HCT116 (cell line): ENCODE measurements at regions not wholly inside any gene's neighbourhood (a gene's known extent, or its start where the extent isn't known, plus 50 kb on each side); places are given as distances from the start of the nearest gene placed in this dataset.

Source experiments
- ATAC-seq: fragments of 200-7000 bp; cut with Tn5 transposase; 2 replicates; pipeline ENCODE4 v1.9.1; 2020; ENCODE audit warnings: mild to moderate bottlenecking, moderate library complexity
- BruUV-seq: library from RNA; stranded (reverse); fragments of 400-500 nt; replicated peaks from 2 replicates; lab custom pipeline; 2021; lab: Mats Ljungman, UMichigan
- CTCF ChIA-PET: fragments of 300-600 bp; sonication (Branson Sonifier 250); formaldehyde crosslinking; loops from one replicate; lab custom pipeline; 2021; ENCODE audit warnings: antibody characterized with exemption; lab: Charles Lee
- POLR2A ChIA-PET: fragments of 300-600, 350-600 bp; sonication (Branson Sonifier 250); formaldehyde crosslinking; loops from one replicate; lab custom pipeline; 2021; ENCODE audit warnings: antibody characterized with exemption; lab: Charles Lee
- RAD21 ChIA-PET, 2 experiments: fragments of 300-600 bp; sonication (Branson Sonifier 250); formaldehyde crosslinking; loops; one replicate each; lab custom pipeline; 2023; ENCODE audit warnings: low total read pairs in 2 of 2; ENCODE audit not compliant: uncharacterized antibody in 2 of 2, unreplicated experiment in 2 of 2, low non-redundant PET in 1 of 2; lab: Charles Lee
- DNase-seq: peaks from one replicate; pipeline ENCODE4 v3.0.0-alpha.2; 2010; ENCODE audit warnings: low read depth, low spot score
- H2AFZ ChIP-seq: fragments of 200-600 bp; shearing (Covaris generic), sonication (generic); 2 replicates; pipeline ENCODE4 v1.6.1; 2017; ENCODE audit warnings: low read depth, mixed run types, mixed read lengths, antibody characterized with exemption, low read length; ENCODE audit not compliant: poor library complexity, severe bottlenecking
- H3K27ac ChIP-seq: 2 replicates; pipeline ENCODE4 v1.5.1; 2012; ENCODE audit warnings: low read depth, low read length
- H3K27me3 ChIP-seq: fragments of 200-600 bp; sonication (generic); 2 replicates; pipeline ENCODE4 v1.6.1; 2016; ENCODE audit warnings: mixed run types, low read length, mixed read lengths; ENCODE audit not compliant: insufficient read depth
- H3K36me3 ChIP-seq, 2 experiments: fragments of 200-500 bp in 1 of 2; fragments of 200-600 bp in 1 of 2; sonication (Bioruptor generic) in 1 of 2; sonication (generic) in 1 of 2; 2 replicates each; pipeline versions ENCODE4 v1.5.1 to v1.6.1; 2014 to 2016; ENCODE audit warnings: low read length in 2 of 2, inconsistent platforms in 1 of 2, mixed read lengths in 1 of 2, mixed run types in 1 of 2; ENCODE audit not compliant: insufficient read depth in 2 of 2, control insufficient read depth in 1 of 2
- H3K4me1 ChIP-seq, 2 experiments: fragments of 200-600 bp in 1 of 2; sonication (generic) in 1 of 2; 2 replicates each; pipeline versions ENCODE4 v1.5.1 to v1.6.1; 2012 to 2017; ENCODE audit warnings: low read length in 2 of 2, inconsistent platforms in 1 of 2, mild to moderate bottlenecking in 1 of 2, mixed read lengths in 1 of 2, mixed run types in 1 of 2, moderate library complexity in 1 of 2; ENCODE audit not compliant: insufficient read depth in 2 of 2, control insufficient read depth in 1 of 2
- H3K4me2 ChIP-seq: fragments of 200-600 bp; sonication (generic); 2 replicates; pipeline ENCODE4 v1.6.1; 2017; ENCODE audit warnings: mixed run types, low read length, mixed read lengths
- H3K4me3 ChIP-seq, 2 experiments: fragments of 200-600 bp in 1 of 2; sonication (generic) in 1 of 2; replicated peaks in 1 of 2; 2 replicates each; pipeline ENCODE4 v1.5.1; 2011 to 2016; ENCODE audit warnings: low read length in 2 of 2, control low read depth in 1 of 2, low read depth in 1 of 2, mild to moderate bottlenecking in 1 of 2, mixed read lengths in 1 of 2, mixed run types in 1 of 2
- H3K79me2 ChIP-seq: fragments of 200-600 bp; sonication (generic); 2 replicates; pipeline ENCODE4 v1.6.1; 2017; ENCODE audit warnings: mild to moderate bottlenecking, mixed run types, low read length, moderate library complexity, mixed read lengths; ENCODE audit not compliant: insufficient read depth
- H3K9ac ChIP-seq: fragments of 200-600 bp; sonication (generic); 2 replicates; pipeline ENCODE4 v1.6.1; 2016; ENCODE audit warnings: low read length, mixed read lengths
- H3K9me2 ChIP-seq: fragments of 200-600 bp; sonication (generic), shearing (Covaris generic); 2 replicates; pipeline ENCODE4 v1.6.1; 2017; ENCODE audit warnings: mixed run types, mild to moderate bottlenecking, moderate library complexity; ENCODE audit not compliant: insufficient read depth
- H3K9me3 ChIP-seq, 2 experiments: fragments of 200-500 bp in 1 of 2; fragments of 200-600 bp in 1 of 2; sonication (Bioruptor generic) in 1 of 2; sonication (generic) in 1 of 2; 2 replicates each; pipeline ENCODE4 v1.6.1; 2014 to 2017; ENCODE audit warnings: low read length in 2 of 2, mixed read lengths in 2 of 2, inconsistent platforms in 1 of 2, low read depth in 1 of 2, mild to moderate bottlenecking in 1 of 2, mixed run types in 1 of 2, moderate library complexity in 1 of 2; ENCODE audit not compliant: control insufficient read depth in 1 of 2, insufficient read depth in 1 of 2
- H4K20me1 ChIP-seq: fragments of 200-600 bp; sonication (generic), shearing (Covaris generic); 2 replicates; pipeline ENCODE4 v1.6.1; 2017; ENCODE audit warnings: mixed run types, mild to moderate bottlenecking, moderate library complexity; ENCODE audit not compliant: insufficient read depth
- CEBPB ChIP-seq: IDR thresholded peaks from 2 replicates; pipeline ENCODE4 v1.6.1; 2012; ENCODE audit warnings: low read depth
- EGR1 ChIP-seq: IDR thresholded peaks from 2 replicates; pipeline ENCODE4 v1.6.1; 2012; ENCODE audit warnings: low read depth
- ELF1 ChIP-seq: IDR thresholded peaks from 2 replicates; pipeline ENCODE4 v1.6.1; 2012; ENCODE audit warnings: low read depth, borderline replicate concordance
- EZH2phosphoT487 ChIP-seq: fragments of 200-600 bp; IDR thresholded peaks from 2 replicates; pipeline ENCODE4 v1.6.1; 2018; ENCODE audit warnings: antibody characterized with exemption, borderline replicate concordance
- FOSL1 ChIP-seq: IDR thresholded peaks from 2 replicates; pipeline ENCODE4 v1.6.1; 2012; ENCODE audit warnings: low read depth
- JUND ChIP-seq: IDR thresholded peaks from 2 replicates; pipeline ENCODE4 v1.6.1; 2012
- POLR2A ChIP-seq: IDR thresholded peaks from 2 replicates; pipeline ENCODE4 v1.7.0; 2011; ENCODE audit warnings: borderline replicate concordance; ENCODE audit not compliant: insufficient read depth, insufficient read length; ENCODE audit errors: extremely low read depth
- POLR2AphosphoS5 ChIP-seq: IDR thresholded peaks from 2 replicates; pipeline ENCODE4 v1.6.1; 2011; ENCODE audit warnings: mild to moderate bottlenecking, low read depth, low read length, moderate library complexity
- RAD21 ChIP-seq: IDR thresholded peaks from 2 replicates; pipeline ENCODE4 v1.6.1; 2012; ENCODE audit warnings: low read depth, mild to moderate bottlenecking
- SIN3A ChIP-seq: IDR thresholded peaks from 2 replicates; pipeline ENCODE4 v1.6.1; 2012; ENCODE audit warnings: low read depth
- SP1 ChIP-seq: IDR thresholded peaks from 2 replicates; pipeline ENCODE4 v1.6.1; 2012; ENCODE audit warnings: low read depth
- SRF ChIP-seq: IDR thresholded peaks from 2 replicates; pipeline ENCODE4 v1.6.1; 2012; ENCODE audit warnings: low read depth
- TCF7L2 ChIP-seq: IDR thresholded peaks from 2 replicates; pipeline ENCODE4 v1.7.0; 2011; ENCODE audit warnings: borderline replicate concordance, inconsistent platforms; ENCODE audit not compliant: insufficient read depth, insufficient read length; ENCODE audit errors: extremely low read depth
- ZFX ChIP-seq: fragments of 450-650 bp; IDR thresholded peaks from 2 replicates; pipeline ENCODE4 v1.6.1; 2017
- ZNF274 ChIP-seq: fragments of 200-500 bp; sonication (Bioruptor generic); IDR thresholded peaks from 2 replicates; pipeline ENCODE4 v1.6.1; 2014; ENCODE audit warnings: mild to moderate bottlenecking, low read depth, low read length, inconsistent platforms
- intact Hi-C: fragments of 100-400 bp; cut with micrococcal nuclease; formaldehyde crosslinking; loops from 2 replicates; pipeline ENCODE4 v1.10.0; 2022
- TF ChIP-seq, protein P1 (sequence below), 3 experiments: fragments of 200-600 bp in 1 of 3; sonication (generic) in 1 of 3; IDR thresholded peaks in 2 of 3; conservative IDR thresholded peaks in 1 of 3; 2 replicates each; pipeline ENCODE4 v1.5.1; 2012 to 2017; ENCODE audit warnings: low read depth in 2 of 3, low read length in 2 of 3, antibody characterized with exemption in 1 of 3, borderline replicate concordance in 1 of 3, control low read depth in 1 of 3, mild to moderate bottlenecking in 1 of 3, mixed read lengths in 1 of 3, mixed run types in 1 of 3, moderate library complexity in 1 of 3; ENCODE audit not compliant: insufficient read depth in 1 of 3
- TF ChIP-seq, protein P2 (sequence below): IDR thresholded peaks from 2 replicates; pipeline ENCODE4 v1.6.1; 2012
- TF ChIP-seq, protein P3 (sequence below): IDR thresholded peaks from 2 replicates; pipeline ENCODE4 v1.6.1; 2011; ENCODE audit warnings: mild to moderate bottlenecking, low read length, moderate library complexity; ENCODE audit not compliant: insufficient replicate concordance; ENCODE audit errors: extremely low read depth
- TF ChIP-seq, protein P4 (sequence below): IDR thresholded peaks from 2 replicates; pipeline ENCODE4 v1.6.1; 2012; ENCODE audit warnings: low read depth

DNA sequence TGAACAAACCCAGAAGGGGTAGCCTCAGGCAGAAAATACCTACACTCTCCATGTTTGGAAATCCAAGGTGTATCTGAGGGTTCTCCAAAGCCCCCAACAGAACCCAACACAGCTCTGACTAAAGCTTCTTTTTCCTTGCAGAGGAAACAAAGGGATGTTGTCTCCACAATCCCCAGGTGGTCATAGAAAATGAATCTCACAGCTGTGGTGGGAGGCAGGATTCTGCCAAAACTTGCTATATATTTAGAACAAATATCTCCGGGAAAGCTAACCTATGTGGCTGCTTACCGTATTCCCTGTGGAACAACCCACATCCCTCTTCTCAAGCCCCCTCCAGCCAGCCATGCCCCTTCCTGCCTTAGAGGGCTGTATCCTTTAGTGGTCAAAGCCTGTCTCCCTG is 406.1 kb downstream of the PRDM2 start:
- BruUV-seq, result no TSS peak
- CTCF ChIA-PET, result no interaction called here
- no peak overlapping the region for H2AFZ ChIP-seq
- POLR2A ChIA-PET, result no interaction called here
- H3K9me2 ChIP-seq, result no peaks in the 10 kb centered on the region
- H3K27me3 ChIP-seq, result peaks cover 7% of the 10 kb centered on the region; the same call in 1 of the 2 replicates
- H3K27ac ChIP-seq, result no peak overlapping the region
- no peaks in the 10 kb centered on the region for H4K20me1 ChIP-seq
- no peaks in the 10 kb centered on the region for H3K79me2 ChIP-seq
- no peak for TF ChIP-seq ZNF274
- TF ChIP-seq CEBPB, result no peak
- no peak for TF ChIP-seq TCF7L2
- no peak for TF ChIP-seq ZFX
- TF ChIP-seq SRF, result no peak
- TF ChIP-seq FOSL1, result no peak
- TF ChIP-seq, protein P1, sequence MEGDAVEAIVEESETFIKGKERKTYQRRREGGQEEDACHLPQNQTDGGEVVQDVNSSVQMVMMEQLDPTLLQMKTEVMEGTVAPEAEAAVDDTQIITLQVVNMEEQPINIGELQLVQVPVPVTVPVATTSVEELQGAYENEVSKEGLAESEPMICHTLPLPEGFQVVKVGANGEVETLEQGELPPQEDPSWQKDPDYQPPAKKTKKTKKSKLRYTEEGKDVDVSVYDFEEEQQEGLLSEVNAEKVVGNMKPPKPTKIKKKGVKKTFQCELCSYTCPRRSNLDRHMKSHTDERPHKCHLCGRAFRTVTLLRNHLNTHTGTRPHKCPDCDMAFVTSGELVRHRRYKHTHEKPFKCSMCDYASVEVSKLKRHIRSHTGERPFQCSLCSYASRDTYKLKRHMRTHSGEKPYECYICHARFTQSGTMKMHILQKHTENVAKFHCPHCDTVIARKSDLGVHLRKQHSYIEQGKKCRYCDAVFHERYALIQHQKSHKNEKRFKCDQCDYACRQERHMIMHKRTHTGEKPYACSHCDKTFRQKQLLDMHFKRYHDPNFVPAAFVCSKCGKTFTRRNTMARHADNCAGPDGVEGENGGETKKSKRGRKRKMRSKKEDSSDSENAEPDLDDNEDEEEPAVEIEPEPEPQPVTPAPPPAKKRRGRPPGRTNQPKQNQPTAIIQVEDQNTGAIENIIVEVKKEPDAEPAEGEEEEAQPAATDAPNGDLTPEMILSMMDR (IDR thresholded peaks at IDR 0.05 in 2 of 3, conservative IDR thresholded peaks at IDR 0.05 in 1 of 3; ENCODE audit: borderline replicate concordance in 1 of 3, insufficient read depth in 1 of 3, low read depth in 2 of 3, low read length in 2 of 3), result no peak
- TF ChIP-seq POLR2AphosphoS5, result no peak
- no peak for TF ChIP-seq EZH2phosphoT487
- TF ChIP-seq, protein P2, sequence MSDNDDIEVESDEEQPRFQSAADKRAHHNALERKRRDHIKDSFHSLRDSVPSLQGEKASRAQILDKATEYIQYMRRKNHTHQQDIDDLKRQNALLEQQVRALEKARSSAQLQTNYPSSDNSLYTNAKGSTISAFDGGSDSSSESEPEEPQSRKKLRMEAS, result no peak
- TF ChIP-seq EGR1, result no peak
- TF ChIP-seq, protein P3, sequence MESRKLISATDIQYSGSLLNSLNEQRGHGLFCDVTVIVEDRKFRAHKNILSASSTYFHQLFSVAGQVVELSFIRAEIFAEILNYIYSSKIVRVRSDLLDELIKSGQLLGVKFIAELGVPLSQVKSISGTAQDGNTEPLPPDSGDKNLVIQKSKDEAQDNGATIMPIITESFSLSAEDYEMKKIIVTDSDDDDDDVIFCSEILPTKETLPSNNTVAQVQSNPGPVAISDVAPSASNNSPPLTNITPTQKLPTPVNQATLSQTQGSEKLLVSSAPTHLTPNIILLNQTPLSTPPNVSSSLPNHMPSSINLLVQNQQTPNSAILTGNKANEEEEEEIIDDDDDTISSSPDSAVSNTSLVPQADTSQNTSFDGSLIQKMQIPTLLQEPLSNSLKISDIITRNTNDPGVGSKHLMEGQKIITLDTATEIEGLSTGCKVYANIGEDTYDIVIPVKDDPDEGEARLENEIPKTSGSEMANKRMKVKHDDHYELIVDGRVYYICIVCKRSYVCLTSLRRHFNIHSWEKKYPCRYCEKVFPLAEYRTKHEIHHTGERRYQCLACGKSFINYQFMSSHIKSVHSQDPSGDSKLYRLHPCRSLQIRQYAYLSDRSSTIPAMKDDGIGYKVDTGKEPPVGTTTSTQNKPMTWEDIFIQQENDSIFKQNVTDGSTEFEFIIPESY, result no peak
- TF ChIP-seq ELF1, result no peak
- TF ChIP-seq POLR2A, result no peak
- TF ChIP-seq, protein P4, sequence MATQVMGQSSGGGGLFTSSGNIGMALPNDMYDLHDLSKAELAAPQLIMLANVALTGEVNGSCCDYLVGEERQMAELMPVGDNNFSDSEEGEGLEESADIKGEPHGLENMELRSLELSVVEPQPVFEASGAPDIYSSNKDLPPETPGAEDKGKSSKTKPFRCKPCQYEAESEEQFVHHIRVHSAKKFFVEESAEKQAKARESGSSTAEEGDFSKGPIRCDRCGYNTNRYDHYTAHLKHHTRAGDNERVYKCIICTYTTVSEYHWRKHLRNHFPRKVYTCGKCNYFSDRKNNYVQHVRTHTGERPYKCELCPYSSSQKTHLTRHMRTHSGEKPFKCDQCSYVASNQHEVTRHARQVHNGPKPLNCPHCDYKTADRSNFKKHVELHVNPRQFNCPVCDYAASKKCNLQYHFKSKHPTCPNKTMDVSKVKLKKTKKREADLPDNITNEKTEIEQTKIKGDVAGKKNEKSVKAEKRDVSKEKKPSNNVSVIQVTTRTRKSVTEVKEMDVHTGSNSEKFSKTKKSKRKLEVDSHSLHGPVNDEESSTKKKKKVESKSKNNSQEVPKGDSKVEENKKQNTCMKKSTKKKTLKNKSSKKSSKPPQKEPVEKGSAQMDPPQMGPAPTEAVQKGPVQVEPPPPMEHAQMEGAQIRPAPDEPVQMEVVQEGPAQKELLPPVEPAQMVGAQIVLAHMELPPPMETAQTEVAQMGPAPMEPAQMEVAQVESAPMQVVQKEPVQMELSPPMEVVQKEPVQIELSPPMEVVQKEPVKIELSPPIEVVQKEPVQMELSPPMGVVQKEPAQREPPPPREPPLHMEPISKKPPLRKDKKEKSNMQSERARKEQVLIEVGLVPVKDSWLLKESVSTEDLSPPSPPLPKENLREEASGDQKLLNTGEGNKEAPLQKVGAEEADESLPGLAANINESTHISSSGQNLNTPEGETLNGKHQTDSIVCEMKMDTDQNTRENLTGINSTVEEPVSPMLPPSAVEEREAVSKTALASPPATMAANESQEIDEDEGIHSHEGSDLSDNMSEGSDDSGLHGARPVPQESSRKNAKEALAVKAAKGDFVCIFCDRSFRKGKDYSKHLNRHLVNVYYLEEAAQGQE, result no peak
- no peak for TF ChIP-seq SP1
- no peak for TF ChIP-seq RAD21
- no peak for TF ChIP-seq JUND
- TF ChIP-seq SIN3A, result no peak
- no peak for ATAC-seq
- RAD21 ChIA-PET, result no interaction called here
- DNase-seq, result no peak
- no peaks in the 10 kb centered on the region for H3K36me3 ChIP-seq
- intact Hi-C loops, result no loop called here
- H3K4me3 ChIP-seq, result no peak overlapping the region
- H3K4me2 ChIP-seq, result no peak overlapping the region
- H3K9me3 ChIP-seq, result no peaks in the 10 kb centered on the region
- no peak overlapping the region for H3K9ac ChIP-seq
- no peaks in the 10 kb centered on the region for H3K4me1 ChIP-seq
